GM18873 (cell line): ENCODE measurements at regions not wholly inside any gene's neighbourhood (a gene's known extent, or its start where the extent isn't known, plus 50 kb on each side); places are given as distances from the start of the nearest gene placed in this dataset.
"Not testable (repeated sequence)": the region's sequence is repeated elsewhere in the genome, so short reads cannot be mapped to it uniquely, and the experiment has no call there.

Source experiments
- ATAC-seq: cut with Tn5 transposase; IDR thresholded peaks from one replicate; pipeline ENCODE4 v1.9.1; 2021; ENCODE audit warnings: mild to moderate bottlenecking, moderate library complexity, moderate number of reproducible peaks; ENCODE audit not compliant: unreplicated experiment, low FRiP score

DNA sequence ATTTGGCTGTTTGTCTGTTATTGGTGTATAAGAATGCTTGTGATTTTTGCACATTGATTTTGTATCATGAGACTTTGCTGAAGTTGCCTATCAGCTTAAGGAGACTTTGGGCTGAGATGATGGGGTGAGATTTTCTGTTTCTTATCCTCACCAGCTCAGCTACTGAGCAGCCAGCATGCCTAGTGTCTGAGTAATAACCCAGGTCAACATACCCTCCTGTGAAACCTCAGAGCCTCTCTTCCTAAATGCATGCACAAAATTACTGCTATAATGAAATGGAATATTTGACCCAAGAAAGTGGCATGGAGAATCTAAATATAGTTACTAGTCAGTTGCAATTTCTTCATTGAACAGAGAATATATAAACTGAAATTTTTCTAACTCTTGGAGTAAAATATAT, 220.8 kb downstream of the MINAR1 start:
- ATAC-seq, result not testable (repeated sequence)

DNA sequence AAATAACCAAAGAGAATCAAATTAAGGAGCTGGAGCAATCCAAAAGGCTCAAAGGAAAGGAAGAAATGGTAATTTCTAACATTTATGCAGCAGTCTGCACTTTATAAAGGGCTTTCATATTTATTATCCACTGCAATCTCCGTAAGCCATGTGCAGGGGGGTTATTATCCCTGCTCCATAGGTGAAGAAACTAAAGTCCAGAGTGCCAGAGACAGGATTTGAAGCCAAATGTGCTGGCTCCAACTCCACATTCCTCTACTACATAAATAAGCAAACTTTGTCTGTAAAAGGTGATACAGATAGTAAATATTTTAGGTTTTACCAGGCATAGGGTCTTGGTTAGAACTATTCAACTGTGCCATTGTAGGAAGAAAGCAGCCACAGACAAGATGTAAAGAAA, 221.4 kb downstream of the MINAR1 start:
- ATAC-seq, result no peak

DNA sequence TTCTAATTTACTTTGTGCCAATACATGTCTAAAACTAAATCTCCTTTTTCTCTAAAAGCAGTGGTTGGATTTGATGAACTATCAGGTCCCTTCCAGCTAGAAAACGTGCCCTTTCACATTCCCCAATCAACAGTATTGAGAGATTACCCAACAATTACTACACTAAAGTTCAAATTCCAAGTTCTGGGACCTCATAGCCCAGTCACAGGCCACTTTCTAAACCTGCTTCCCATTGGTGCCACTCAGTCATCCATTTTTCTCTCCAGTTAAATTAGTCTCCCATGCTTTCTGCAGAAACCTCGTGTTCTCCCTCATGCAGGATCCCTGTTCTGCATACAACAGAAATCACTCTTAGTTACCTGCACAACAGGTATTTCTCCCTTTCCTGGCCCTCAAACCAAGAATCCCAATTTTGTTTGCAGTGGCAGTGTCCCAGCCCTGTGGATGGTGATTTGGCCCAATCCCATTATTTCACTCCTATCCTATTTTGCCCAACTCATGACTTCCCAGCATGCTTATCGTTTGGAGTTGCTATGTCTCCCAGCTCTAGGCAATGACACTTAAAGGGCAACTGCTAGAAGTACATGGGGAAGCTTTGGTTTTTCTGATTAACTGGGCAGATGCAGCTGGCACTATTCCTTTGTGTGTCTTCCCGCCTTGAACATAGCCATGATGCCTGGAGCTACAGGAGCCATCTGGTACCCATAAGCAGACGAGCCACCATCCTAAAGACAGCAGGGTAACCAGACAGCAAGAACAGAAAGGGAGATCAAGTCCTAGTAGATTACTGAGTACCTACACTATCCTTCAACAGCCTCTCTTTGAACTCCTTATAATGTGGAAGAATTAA, 224.2 kb downstream of the MINAR1 start:
- ATAC-seq, result no peak

DNA sequence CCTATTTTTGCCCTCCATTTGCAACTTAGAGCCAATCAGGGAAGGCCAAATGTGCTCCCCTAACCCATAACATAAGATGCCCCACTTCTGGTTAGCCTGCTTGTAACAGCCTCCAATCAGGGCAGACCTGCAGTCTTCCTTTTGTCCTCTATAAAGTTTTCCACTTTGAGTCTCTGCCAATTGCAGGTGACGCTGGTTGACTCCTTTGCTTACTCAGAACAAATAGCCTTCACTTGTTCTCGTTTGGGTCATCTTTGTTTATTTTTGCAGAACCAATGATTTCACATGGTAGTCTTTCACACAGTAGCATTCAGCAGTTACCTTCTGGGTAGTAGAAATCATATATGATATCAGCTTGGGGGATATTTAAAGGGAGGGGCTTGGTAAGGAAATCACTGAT, 225.6 kb downstream of the MINAR1 start:
- ATAC-seq, result no peak

DNA sequence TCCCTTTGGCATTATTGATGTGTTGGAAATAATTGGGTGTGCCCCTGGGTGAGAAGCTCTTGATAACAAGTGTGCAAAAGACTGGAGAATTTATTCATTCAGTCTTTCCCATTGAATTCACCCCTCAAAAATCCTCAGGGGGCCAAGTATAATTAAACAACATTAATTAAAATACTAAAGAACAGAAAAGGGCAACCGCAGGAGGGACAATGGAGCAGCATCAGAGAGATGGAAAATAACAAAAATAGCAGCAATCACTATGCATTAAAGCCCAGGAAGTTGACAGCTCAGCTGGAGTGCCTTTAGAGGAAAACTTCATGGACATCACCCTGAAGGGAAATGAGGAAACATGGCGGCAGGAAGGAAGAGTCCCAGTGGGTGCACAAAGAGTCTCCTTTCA, 227.6 kb downstream of the MINAR1 start:
- ATAC-seq, result no peak

DNA sequence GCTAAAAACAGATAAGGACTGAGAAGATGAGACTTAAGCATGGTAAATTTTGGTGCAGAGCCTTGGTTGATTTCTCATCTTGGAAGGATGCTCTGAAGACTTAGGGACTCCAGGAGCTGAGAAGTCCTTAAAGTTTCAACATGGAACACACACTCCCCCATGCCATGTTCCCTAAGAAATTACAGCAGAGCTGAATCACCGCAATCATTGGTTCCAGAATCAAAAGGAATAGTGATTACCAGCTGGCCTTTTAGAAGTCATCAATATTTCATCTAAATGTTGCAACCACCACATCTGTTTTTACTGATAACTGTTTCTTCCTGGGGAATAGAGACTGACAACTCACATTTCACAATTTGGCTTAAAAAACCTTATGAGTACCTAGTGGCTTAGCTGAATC, 229.3 kb downstream of the MINAR1 start:
- ATAC-seq, result no peak

DNA sequence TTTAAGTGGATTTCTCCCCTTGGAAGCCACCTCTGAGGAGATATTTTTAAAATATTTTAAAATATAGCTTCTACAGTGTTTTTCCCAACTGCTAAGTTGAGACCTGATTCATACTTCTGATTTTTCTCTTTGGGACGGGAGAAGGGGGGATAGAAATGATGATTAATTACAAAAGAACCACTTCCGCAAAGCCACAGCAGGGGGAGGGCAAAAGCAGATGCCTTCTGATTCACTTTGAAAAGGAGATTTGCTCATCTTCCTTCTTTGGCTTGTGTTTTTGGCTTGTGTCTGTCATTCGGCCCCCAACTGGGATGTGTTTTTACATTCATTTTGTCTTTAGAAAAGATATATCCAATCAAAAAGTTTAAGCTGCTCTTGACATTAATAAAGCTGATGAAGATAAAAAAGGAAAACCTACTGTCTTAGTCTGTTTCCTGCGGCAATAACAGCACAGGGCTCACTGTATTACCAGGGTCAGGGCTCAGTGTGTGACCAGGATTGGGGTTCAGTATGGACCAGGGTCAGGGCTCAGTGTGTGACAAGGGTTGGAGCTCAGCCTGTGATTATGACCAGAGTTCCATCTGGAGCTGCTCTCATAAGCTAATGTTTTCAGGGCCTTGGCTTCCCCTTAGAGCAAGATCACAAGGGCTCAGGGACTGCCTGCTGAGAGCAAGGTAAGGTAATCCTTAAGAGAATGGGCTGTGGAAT, 223.2 kb downstream of the MTHFS start:
- no peak for ATAC-seq

DNA sequence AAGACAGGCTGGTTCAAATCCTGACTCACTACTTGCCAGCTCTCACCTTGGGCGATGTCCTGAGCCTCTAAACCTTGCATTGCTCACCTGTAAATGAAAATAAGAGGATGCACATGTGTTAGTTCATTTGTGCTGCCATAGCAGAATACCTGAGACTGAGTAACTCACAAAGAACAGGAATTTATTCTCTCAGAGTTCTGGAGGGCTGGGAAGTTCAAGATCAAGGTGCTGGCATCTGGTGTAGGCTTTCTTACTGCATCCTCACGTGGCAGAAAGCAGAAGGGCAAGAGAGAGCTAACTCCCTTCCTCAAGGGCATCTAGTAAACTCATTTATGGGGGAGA, 222.7 kb downstream of the MTHFS start:
- ATAC-seq, result no peak

DNA sequence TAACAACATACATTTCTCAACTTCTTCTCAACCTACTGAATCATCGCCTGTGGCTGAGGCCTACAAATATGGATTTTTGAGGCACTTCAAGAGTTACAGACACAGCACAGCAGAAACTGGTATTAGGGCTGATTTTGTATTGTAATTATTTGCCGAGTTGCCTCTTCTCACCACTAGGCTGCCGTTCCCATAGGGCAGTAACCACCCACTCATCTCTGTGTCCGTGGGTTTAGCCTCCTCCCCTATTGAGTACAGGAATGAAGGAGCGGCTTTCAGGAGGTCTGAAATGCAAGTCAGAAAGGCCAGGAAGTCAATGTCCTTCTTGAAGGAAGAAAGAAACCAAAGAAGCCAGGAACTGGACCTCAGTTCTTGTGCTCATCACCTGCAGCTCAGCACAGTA, 220.8 kb downstream of the MTHFS start:
- no peak for ATAC-seq

DNA sequence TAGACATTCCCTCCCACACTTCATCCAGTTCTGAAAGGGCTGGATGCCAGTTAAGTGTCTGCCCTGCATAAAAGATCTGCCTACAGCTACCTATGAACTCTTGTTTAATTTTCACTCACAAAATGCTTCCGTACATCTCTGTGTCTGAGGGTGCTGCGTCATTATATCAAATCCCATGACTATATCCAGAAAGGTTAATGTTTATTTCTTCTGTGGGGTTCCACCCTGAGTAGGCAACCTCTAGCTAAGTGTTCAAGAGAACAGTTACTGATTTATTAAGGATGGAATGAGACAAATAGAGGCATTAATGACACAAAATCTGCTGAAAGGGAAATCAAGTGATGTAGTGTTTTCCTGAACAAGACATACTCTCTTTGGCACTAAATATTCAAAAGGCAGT, 220.2 kb downstream of the MTHFS start:
- ATAC-seq, result no peak

DNA sequence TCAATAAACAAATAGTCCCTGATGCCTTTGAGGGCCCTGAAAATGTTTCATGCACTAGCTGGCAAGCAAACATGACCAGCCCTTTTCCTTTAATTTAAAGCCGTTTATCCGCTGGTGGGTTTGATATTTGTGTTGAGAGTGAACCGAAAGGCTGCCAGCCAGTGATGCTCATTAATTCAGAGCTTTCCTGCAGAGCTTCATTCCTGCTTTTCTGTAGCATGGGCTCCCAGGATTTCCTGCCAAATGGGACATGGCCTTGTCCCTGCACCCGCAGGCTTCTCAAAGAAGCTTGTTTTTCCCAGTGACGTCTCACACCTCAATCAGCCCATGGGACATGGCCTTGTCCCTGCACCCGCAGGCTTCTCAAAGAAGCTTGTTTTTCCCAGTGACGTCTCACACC, 219.6 kb downstream of the MTHFS start:
- ATAC-seq, result no peak

DNA sequence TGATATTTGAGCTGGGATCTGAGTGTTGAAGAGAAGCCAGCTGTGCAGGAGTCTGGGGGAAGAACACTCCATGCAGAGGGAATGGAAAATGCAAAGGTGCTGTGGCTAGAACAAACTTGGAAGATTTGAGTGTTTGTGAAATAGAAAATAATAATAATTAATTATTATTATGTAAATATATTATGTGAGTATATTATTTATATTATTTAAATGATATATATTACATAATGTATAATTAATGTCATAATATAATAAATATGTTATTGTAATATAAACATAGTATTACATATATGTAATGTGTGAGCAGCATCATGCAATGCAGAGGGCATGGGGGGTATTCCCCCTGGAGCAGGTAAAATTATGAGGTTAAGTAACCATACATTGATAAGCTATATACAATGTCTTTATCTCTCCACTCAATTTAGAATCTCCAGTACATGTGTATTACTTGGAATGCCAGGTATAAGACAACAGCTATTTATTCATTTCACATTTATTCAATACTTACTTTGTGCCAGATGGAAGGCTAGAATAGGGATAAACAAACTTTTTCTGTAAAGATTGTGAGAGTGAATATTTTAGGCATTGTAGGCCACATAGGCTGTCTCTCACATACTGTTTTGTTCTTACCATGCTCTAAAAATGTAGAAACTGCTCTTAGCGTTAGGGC, 218.6 kb downstream of the MTHFS start:
- no peak for ATAC-seq

DNA sequence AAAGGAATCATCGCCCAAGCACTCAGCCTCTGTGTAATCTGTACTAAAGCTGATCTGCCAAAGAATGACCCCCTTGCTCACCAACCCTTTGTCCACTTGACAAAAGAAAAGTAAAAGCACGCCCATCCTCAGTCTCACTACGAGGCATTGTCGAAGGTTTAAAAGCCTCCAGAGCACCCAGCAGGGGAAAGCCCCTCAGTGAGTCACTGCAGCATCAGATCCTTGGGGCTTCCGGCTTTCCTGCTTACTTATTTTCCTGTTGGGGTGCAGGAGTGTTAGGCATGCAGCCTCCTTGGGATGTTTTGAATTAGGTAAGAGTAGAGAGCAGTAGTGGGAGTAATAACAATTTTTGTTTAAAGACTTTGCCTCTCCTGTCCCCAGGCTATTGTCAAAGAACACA, 216.1 kb downstream of the MTHFS start:
- no peak for ATAC-seq

DNA sequence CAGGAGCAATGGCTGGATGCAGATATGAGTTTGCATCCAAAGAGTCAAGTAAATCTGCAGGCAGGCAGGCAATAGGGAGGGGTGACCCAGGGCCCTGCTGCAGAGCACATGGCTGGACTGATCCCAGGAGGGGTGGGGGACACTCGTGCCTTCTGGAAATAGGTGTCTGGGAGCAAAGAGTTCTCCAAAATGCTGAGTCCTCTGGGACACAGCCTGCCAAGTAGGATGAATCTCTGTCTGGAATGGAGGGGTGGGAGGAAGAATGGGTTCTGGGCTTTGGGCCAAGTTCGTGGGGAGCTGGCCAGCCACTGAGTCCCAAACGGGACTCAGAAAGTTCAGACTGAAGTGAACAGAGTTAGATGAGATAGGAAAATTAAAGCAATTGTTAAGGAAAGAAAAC, 214.5 kb downstream of the MTHFS start:
- no peak for ATAC-seq

DNA sequence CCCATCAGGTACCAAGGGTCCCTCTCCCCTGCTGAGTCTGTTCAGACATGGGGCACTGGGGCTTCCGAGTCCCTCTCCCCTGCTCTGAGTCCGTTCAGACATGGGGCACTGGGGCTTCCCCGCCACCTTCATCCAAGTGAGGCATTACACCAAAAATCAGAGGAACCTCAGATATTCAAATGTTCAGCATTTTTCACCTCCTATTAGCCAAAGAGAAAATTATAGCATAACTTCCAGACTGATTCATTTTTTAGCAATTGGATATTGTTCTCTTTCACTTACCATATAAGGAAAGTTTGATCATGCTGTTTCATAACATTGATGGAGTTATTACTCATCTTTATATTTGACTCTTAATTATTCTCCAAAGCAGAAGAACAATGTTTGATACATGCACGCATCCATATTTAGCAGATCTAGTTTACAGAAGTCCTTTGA, 213.9 kb downstream of the MTHFS start:
- no peak for ATAC-seq

DNA sequence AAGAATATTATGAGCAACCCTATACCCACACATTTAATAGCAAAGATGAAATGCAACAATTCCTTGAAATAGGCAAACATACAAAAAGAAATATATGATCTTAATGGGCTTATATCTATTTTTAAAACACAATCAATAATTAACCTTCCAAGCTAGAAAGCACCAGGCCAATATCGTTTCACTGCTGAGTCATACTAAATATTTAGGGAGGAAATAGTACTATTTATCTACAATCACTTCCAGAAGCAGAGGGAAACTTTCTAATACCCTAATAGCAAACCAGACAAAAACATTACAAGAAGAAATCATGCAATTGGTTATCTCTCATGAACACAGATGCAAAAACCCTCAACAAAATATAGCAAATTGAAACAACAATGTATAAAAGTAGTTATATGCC, 207.8 kb downstream of the MTHFS start:
- ATAC-seq, result no peak

DNA sequence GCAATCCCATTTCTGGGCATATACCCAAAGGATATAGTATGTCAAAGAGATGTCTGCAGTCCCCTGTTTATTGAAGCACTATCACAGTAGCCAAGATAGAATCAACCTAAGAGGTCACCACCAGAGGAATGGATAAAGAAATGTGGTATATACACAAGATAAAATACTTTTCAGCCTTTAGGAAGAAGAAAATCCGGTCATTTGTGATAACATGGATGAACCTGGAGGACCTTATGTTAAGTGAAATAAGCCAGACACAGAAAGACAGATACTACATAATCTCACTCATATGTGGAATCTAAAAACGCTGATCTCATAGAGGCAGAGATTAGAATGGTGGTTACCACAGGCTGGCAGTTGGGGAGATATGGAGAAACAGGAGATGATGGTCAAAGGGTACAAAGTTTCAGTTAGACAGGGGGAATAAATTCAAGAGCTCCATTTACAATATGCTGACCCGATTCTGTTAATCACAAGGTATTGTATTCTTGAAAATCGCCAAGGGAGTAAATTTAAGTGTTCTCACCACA, 195.8 kb downstream of the MTHFS start:
- no peak for ATAC-seq

DNA sequence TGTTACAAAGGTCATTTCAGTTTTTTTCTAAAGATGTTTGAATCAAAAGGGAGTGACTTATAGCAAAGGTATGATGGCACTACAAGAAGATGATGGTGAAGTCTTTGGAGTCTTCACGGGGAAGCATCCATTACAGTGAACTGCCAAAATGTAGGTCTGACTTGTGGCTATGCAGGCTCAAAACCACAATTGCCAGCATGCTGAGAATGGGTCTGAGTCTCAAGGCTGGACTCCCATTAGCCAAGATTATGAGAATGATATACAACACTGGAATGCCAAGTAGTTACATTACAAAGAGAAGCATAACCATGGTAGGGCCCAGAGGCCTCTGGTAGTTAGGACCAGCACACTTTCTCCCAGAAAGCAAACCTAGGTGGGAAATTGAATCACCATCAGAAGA, 194.2 kb downstream of the MTHFS start:
- ATAC-seq, result no peak

DNA sequence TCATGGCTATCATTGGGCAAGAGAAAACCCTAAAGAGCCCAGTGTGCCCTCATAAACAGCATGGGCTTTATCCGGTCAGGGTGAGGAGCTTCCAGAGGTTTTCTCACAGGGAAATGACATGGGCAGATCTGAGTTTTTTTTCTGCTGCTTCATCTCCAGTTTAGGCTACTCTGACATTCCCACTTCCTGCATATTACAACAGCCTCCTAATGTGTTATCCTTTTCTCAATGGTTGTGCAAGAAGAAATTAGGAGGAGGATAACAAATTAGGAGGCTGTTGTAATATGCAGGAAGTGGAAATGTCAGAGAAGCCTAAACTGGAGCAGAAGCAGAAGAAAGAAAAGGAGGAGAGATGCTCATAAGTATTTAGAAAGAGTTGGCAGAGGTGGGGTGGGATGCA, 175.6 kb downstream of the MTHFS start:
- no peak for ATAC-seq

DNA sequence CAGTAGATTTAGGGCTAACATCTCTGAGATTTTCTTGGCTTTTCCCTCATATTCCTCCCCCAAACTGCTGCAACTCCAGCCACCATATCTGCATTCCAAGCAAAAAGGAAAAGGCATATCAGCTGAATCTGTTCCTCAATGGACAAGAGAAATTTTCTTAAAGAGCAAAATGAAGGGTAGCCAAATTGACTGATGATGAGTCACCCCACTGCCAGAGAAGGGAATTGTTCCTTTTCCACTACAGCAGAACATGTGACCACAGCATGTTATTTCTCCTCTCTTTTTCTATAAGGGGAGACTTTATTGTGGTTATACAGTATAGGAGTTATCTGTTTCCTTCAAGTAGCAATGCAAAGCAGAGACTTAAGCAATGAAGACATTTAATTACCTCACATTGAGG, 172.5 kb downstream of the MTHFS start:
- ATAC-seq, result no peak

DNA sequence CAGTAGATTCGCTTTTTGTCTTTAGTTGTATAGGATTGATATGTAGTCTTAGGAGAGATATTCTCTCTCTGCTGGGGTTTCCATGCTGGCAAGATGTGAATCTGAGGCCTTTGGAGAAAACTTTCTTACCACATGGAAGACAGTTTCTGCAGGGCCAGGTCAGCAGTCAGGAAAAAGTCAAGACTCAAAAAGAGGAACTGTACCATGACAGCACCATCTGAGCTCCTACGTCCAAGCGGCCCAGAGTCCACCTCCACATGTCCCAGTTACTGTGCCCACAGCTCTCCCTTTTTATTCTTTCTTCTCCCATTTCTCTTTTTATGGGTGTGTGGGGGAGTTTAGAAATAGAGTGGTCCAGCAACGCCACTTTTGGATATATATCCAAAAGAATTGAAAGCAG, 172.0 kb downstream of the MTHFS start:
- ATAC-seq, result no peak
